NOMO-1 treated with DMSO at 0.1 percent for 48 hours (cell line): ENCODE measurements at regions not wholly inside any gene's neighbourhood (a gene's known extent, or its start where the extent isn't known, plus 50 kb on each side); places are given as distances from the start of the nearest gene placed in this dataset.

Experiments
- DNase-seq: peaks from one replicate; lab custom pipeline; 2025; ENCODE audit not compliant: unreplicated experiment; lab: John Stamatoyannopoulos, UW

DNA sequence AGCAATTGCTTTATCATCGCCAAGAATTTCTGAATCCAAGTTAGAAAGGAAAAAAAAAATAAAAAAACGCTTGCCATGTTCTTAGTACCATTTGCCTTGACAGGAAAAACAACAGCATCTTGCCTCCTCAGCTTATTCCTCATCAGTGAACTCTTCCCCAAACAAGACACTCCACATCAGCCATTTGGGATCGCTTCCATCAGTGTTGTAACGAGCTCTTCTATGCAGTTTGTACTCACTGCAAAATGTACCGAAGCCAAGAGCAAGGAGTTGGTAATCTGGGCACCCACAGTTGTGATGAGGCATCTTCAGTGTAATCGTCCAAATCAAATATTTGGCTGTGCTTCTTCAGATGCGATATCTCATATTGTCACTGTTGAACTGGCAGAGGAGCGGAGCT, 503.7 kb downstream of the TMEM182 start:
- DNase-seq = no peak

DNA sequence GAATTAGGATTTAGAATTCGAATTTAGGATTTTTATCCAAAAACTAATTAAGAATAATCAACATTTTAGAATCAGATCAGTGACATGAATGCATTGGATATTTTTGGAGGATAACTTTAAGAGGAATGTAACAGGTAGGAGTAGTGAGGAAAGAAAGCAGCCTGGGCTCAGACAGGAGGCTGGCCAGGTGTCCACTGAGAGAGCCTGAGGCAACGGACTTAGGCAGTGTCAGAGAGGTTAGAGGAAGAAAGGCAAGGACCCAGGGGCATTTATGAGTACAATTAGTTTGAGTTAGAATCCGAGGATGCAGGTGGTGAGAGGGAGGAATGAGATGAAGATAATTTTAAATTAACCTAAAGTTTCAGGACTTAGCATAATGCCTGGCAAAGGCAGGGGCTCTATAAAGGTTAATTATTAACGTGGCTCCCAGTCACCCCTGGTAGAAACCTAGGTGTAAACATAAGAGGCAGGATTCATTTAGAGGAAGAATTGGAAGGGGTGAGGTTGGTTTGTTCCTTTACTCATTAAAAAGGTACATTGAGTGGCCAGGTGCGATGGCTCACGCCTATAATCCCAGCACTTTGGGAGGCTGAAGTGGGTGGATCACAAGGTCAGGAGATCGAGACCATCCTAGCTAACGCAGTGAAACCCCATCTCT, 507.1 kb downstream of the TMEM182 start:
- DNase-seq = no peak

DNA sequence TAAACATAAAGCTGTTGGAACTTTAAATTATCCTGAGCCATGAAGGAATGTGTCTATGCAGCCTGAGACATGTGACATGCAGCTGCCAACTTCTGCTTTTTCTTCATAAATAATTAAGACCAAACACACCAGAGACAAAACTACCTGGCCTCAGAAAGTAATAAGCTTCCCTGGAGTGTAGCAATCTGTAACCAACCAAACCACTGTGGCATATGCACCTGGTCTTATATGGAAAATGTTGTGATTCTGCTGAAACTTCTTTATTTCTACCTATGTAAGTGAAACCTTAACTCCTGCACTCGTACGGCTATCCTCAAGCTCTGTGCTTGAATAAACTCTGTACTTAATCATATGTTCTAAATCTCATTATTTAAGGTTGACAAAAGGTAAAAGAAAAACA, 515.0 kb downstream of the TMEM182 start:
- no peak for DNase-seq

DNA sequence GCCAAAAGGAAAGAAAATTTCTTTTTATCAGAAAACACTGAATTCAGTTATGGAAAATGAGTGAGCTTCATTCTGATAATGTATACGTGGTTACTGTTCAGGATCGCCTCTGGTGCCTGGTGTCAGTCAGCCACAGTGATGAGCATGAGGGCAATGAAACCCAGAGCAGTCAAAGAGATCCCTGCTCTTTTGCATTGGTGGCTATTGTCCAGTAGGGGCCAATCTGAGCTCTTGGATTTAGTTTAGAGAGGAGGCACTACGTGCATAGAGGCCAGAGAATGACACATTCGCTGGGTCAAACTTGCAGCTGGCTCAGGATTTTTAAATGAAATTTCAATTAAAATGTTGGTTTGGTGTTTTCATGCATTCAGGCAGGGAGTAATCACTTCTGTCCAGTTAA, 522.9 kb downstream of the TMEM182 start:
- no peak for DNase-seq

- DNase-seq = no peak
Measured at GRCh38 chr2:103285354-103285753, 523.5 kb downstream of the TMEM182 start.

GRCh38 chr2:103287746-103288145, 525.9 kb downstream of the TMEM182 start:
- no peak for DNase-seq

DNA sequence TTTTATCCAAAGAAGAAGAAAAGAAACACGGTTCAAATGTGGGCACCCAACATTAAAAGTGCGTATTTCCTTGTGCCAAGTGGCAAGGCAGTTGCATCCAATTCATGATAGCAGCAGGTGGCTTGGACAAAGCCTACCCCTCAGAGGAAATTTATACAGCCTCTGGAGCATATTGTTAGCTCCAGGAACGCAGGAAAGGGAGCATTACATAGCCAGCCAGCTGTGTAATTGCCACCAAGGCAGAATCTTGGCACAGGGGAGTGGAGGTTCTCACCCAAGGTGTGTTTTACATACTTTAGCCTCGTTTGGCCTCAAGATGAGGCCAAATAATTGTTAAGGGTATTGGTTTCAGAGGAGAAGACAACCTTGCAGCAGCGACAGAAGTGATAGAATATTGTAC, 526.9 kb downstream of the TMEM182 start:
- no peak for DNase-seq

GRCh38 chr2:103289105-103289725, 527.4 kb downstream of the TMEM182 start:
- no peak for DNase-seq

DNA sequence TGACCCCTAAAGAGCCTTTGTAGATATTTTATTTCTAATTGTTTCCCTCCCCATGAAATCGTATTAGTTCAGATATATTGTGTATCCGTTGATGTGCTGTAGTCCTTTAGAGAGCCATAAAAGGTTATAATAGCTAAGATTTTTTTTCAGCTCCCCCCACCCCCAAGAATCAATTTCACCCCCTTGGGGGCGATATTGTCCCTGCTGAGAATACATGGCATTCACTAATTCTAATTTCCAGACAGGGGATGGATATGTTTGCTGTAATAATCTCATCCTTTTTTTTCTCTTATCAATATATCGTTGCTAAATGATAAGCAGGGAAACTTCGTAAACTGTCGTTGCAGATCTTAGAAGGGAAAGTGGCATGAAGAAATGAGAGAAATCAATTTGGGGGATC, 530.7 kb downstream of the TMEM182 start:
- DNase-seq = no peak

DNA sequence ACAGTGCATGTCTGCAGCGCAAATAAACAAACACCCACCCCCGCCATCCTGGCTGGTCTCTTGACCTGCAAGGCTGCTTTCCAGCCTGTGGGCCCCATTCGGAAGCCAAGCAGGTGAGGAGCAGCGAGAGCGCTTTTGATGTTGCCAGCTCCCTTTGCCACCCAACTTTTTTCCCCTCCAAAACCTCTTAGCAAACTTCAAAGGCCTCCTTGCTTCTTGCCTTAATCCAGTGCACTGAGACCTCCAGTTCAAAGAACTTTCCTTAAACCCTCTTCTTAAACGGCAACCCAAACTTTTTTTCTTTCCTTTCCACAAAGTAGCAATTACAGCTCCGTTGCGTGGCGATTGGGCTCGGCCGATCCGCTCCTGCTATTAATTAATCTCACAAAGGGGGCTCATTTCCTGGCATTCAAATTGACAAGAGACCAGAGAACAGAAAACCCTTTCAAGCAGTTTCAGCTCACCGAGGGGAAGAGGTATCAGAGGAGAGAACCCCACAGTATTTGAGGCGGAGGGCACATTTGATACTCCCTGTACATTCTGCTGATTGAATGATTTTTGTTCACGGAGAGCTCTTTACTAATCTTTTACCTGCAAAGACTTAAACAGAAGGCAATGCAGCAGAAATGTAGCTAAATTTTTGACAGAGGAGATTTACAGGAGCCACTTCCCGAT, 531.4 kb downstream of the TMEM182 start:
- no peak for DNase-seq

- DNase-seq = no peak
Measured at GRCh38 chr2:103293742-103294077, 531.9 kb downstream of the TMEM182 start.

- no peak for DNase-seq
Measured at GRCh38 chr2:103294420-103294819, 532.6 kb downstream of the TMEM182 start.

DNA sequence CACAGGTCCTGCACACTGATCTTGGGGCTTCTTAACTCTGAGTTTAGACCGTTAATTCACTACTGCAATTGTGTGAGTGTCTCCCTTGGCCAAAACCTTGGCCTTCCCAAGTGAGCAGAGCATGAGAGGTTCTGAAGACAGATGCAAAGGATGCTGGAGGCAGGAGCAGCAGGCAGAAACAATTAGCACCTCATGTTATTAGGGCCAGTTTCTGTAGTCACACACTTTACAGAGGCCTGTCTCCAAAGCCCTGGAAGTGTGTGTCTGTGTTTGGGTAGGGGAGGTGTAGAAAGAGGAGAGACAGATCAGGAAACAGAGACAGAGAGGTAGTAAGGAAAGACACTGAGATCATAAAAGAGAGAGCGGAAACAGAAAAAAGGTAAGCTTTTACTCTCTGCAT, 533.8 kb downstream of the TMEM182 start:
- DNase-seq = no peak

GRCh38 chr2:103324671-103325070, 562.8 kb downstream of the TMEM182 start:
- no peak for DNase-seq

DNA sequence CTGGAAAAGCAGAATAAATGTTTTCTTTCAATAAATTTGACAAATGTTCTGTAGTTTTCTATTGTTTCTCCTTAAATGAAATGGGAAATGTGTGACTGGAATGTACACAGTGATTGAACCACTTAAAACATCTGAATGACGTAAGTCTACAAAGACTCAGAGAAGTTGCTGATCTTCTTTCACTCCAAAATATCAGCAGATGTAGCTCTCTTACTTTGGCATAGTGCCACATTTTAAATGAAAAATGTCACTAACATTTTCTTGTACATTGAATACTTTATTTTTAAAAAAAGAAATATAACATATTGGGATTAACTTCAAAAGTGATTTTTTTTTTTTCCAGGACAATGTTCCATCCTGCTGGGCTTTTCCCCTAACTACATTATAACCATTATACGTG, 565.6 kb downstream of the TMEM182 start:
- DNase-seq = no peak

- no peak for DNase-seq
Measured at GRCh38 chr2:103327966-103328365, 566.1 kb downstream of the TMEM182 start.

DNA sequence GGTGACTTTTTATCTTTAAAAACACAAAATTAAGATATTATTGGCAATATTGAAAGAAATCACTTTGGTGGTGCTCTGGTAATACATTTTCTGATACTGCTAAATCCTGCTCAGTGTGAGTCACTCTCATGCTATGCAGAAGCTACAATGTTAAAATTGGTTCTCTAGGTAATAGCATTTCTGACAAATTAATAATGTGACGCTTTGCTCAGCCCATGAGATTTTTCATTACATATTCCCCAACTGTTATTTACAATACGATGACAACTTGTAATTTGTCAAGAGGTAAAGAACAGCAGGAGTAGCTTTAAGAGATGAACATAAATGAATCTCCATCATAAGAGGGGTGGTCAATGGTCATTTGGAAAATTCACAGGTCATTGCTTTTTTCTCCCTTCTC, 573.6 kb downstream of the TMEM182 start:
- DNase-seq = no peak

- no peak for DNase-seq
Measured at GRCh38 chr2:103338819-103339218, 577.0 kb downstream of the TMEM182 start.

- no peak for DNase-seq
Measured at GRCh38 chr2:103346780-103347179, 584.9 kb downstream of the TMEM182 start.

DNA sequence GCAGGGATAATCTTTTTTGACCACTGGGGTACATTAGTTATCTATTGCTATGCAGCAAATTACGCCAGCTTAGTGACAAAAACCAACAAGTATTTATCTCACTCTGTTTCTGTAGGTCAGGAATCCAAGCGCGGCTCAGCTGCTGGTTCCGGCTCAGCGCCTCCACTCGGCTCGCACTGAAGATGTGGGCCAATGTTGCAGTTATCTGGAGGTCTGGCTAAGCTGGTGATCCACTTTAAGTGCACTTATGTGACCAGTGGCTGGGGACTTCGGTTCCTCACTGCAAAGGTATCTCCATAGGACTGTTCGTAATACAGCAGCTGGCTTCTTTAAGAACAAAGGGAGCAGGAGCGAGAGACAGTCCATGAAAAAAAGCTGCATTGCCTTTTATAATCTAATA, 591.9 kb downstream of the TMEM182 start:
- no peak for DNase-seq

DNA sequence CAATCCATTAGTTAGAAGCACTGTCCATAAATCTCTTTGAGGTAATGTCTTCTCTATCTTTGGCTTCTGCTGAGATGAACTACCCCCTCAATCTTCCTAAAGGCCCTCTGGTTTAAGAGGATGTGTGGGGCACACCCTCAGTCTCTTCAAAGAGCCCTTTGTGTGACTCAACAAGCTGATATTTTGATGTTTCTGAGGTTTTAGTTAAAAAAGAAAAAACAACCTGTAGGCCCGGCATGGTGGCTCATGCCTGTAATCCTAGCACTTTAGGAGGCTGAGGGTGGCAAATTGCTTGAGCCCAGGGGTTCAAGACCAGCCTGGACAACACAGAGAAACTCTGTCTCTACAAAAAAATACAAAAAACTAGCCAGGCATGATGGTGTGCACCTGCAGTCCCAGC, 593.5 kb downstream of the TMEM182 start:
- DNase-seq = no peak

DNA sequence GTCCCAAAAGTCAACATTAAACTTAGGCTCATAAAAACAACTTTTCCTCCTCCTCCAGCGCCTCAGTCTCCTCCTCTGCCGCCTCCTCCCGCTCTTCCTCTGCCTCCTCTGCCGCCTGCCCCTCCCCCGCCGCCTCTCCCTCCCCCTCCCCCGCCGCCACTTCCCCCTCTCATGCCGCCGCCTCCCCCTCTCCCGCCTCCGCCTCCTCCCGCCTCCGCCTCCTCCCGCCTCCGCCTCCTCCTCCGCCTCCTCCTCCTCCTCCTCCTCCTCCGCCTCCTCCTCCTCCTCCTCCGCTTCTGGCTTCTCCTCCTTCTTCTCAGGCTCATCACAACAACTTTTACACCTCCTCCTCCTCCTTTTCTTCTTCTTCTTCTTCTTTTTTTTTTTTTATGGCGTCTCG, 599.9 kb downstream of the TMEM182 start:
- DNase-seq = no peak

DNA sequence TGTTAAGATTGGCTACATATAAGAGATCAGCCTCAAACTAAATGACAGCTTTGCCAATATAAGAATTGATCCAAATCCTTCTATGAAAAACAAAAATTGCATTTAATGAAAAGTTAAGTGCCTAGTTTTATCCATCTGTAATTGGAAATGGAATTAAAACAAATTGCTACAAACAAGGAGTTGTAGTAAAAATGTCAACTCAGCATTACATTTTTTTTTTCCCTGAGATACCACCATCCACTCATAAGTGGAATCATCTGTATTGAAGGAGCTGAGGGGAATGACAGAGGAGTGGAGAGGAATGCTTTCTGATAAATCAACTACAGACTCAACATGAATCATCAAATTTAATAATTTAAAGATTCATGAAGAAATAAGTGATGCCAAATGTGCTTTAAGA, 601.8 kb downstream of the TMEM182 start:
- DNase-seq = no peak
